GM12892 (cell line): ENCODE measurements at regions not wholly inside any gene's neighbourhood (a gene's known extent, or its start where the extent isn't known, plus 50 kb on each side); places are given as distances from the start of the nearest gene placed in this dataset.
"Not testable (repeated sequence)": the region's sequence is repeated elsewhere in the genome, so short reads cannot be mapped to it uniquely, and the experiment has no call there.

Source experiments
- POLR2A ChIP-seq: IDR thresholded peaks from 2 replicates; pipeline ENCODE4 v1.6.1; 2011; ENCODE audit warnings: low read depth, low read length, control low read depth
- POLR2AphosphoS5 ChIP-seq: IDR thresholded peaks from 2 replicates; pipeline ENCODE4 v1.6.1; 2011; ENCODE audit warnings: low read depth, low read length, control low read depth

- TF ChIP-seq POLR2AphosphoS5, POLR2A: not testable (repeated sequence)
Measured at GRCh38 chr3:75311306-75311705, 352.8 kb upstream of the FRG2C start.
